GM06990 (cell line): ENCODE measurements at regions not wholly inside any gene's neighbourhood (a gene's known extent, or its start where the extent isn't known, plus 50 kb on each side); places are given as distances from the start of the nearest gene placed in this dataset.

Source experiments
- DNase-seq: peaks from one replicate; pipeline ENCODE4 v3.0.0-alpha.2; 2011; ENCODE audit not compliant: insufficient read length; ENCODE audit errors: extremely low read depth
- H3K27me3 ChIP-seq: replicated peaks from 2 replicates; pipeline ENCODE4 v1.6.0; 2011; ENCODE audit warnings: low read length; ENCODE audit not compliant: control insufficient read depth, insufficient read depth
- H3K36me3 ChIP-seq: 2 replicates; pipeline ENCODE4 v1.5.1; 2011; ENCODE audit warnings: low read length; ENCODE audit not compliant: control insufficient read depth, insufficient read depth
- H3K4me3 ChIP-seq: replicated peaks from 2 replicates; pipeline ENCODE4 v1.5.1; 2011; ENCODE audit warnings: low read depth, mild to moderate bottlenecking, control low read depth, low read length
- TF ChIP-seq, protein P1 (sequence below): IDR thresholded peaks from 2 replicates; pipeline ENCODE4 v1.5.1; 2011; ENCODE audit warnings: low read length, control low read depth, mild to moderate bottlenecking, inconsistent platforms; ENCODE audit not compliant: insufficient read depth, poor library complexity, severe bottlenecking

DNA sequence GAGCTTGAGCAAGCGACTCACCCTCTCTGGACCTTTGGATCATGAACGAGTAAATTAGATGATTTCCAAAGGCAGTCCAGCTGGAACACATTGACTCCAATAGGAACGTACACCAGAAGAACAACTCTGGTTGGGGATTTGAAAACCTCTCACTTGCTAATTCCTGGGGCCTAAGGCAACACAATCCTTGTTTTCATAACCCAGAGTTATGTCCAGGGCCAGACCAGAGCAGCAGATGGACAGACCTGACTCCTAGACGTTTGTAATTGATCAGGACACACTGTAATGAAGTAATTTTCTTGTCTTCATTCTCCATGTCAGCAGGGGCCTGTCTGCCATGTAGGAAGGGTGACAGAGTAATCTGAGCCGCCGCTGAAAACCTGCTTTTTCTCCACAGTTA, 283.9 kb downstream of the IDS start:
- no peak for DNase-seq
- Histone ChIP-seq H3K27me3 (no peaks in the 10 kb centered on the region), H3K4me3 (no peak overlapping the region), H3K36me3 (no peaks in the 10 kb centered on the region)
- TF ChIP-seq, protein P1, sequence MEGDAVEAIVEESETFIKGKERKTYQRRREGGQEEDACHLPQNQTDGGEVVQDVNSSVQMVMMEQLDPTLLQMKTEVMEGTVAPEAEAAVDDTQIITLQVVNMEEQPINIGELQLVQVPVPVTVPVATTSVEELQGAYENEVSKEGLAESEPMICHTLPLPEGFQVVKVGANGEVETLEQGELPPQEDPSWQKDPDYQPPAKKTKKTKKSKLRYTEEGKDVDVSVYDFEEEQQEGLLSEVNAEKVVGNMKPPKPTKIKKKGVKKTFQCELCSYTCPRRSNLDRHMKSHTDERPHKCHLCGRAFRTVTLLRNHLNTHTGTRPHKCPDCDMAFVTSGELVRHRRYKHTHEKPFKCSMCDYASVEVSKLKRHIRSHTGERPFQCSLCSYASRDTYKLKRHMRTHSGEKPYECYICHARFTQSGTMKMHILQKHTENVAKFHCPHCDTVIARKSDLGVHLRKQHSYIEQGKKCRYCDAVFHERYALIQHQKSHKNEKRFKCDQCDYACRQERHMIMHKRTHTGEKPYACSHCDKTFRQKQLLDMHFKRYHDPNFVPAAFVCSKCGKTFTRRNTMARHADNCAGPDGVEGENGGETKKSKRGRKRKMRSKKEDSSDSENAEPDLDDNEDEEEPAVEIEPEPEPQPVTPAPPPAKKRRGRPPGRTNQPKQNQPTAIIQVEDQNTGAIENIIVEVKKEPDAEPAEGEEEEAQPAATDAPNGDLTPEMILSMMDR, result no peak

DNA sequence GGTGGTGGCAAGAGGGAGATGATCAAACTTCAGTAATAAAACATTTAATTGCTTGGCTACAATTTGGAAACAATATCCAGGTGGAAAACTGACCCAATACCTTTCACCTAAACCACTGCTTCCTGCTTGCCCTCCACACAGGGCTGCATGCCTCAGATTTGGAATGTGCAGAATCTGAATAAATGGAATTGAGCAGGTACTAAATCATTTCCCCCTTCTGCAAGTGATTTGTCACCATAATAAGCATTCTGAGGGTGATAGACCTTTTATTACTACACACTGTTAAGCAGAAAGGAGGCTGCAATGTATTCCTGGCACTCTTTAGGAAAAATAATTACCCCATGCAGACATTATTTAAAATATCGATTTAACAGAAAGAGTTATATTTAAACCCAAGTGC, 291.8 kb downstream of the IDS start:
- Histone ChIP-seq H3K27me3 (no peaks in the 10 kb centered on the region), H3K36me3 (no peaks in the 10 kb centered on the region), H3K4me3 (no peak overlapping the region)
- TF ChIP-seq, protein P1, result no peak
- no peak for DNase-seq

DNA sequence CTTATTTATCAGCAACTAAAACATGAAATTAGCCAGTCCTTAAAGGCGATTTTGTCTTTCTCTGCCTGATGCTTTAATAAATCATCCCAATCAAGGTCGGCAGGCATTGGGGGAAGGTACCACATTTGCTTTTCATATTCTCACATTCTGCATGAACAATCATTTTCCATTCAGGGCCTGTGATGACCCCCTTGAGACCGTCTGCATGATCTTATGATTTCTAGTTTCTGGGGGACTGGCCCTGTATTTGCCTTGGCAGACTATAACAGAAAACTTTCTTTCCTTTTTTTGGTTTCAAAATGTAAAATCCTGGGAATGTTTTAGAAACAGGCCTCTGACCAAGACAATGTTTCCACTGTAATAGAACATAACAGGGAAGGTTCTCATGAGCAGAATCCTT, 296.8 kb downstream of the IDS start:
- no peak for DNase-seq
- Histone ChIP-seq H3K27me3 (no peaks in the 10 kb centered on the region), H3K36me3 (no peaks in the 10 kb centered on the region), H3K4me3 (no peak overlapping the region)
- TF ChIP-seq, protein P1, result no peak

DNA sequence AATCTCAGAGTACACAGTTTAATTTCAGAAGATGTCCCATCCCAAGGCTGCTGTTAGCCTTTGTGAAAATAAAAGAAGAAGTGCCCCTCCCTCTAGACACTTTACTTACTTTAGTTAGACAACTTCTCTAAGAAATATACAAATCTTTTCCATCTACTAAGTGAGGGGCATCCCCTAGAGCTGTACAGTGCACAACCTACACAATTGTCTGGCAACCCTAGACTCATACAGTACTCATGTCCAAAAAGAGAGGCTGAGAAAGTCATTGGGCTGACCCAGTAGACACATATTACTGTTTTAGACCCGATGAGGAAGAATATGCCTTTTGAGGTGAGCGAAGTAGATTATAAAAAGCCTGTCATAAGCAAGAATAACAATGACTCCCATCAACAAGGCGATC, 297.6 kb downstream of the IDS start:
- TF ChIP-seq, protein P1, result no peak
- Histone ChIP-seq H3K4me3 (no peak overlapping the region), H3K27me3 (no peaks in the 10 kb centered on the region), H3K36me3 (no peaks in the 10 kb centered on the region)
- DNase-seq, result no peak

GRCh38 chrX:149205937-149206336, 299.2 kb downstream of the IDS start:
- DNase-seq, result no peak
- no peak overlapping the region for H3K4me3 ChIP-seq
- H3K27me3 ChIP-seq, result no peaks in the 10 kb centered on the region
- TF ChIP-seq, protein P1, result no peak
- no peaks in the 10 kb centered on the region for H3K36me3 ChIP-seq

DNA sequence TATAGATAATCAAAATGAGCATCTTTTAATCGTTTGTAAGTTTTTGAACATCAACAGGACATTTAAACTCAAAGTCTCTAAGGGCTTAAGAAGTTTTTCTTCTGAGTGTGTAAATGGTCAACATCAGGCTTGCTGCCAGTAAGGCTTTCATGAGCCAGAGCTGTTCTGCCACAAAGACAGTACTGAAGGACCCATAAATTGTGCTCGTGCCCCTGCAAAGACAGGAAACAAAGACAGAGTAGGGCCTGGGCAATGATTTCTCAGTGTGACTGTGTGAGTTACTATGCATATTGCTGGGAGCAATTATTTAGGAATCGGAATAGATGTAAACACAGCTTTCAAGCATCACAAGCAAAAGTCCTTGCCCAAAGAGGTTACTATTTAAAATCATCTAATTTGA, 300.0 kb downstream of the IDS start:
- TF ChIP-seq, protein P1, result no peak
- no peaks in the 10 kb centered on the region for H3K27me3 ChIP-seq
- no peak overlapping the region for H3K4me3 ChIP-seq
- no peak for DNase-seq
- no peaks in the 10 kb centered on the region for H3K36me3 ChIP-seq
